Lower leg skin (tissue), 3 donors: ENCODE measurements at regions not wholly inside any gene's neighbourhood (a gene's known extent, or its start where the extent isn't known, plus 50 kb on each side); places are given as distances from the start of the nearest gene placed in this dataset.

ENCODE experiments used
- POLR2A ChIP-seq, 2 donors: fragments of 450-650 bp; IDR thresholded peaks; one replicate each; pipeline ENCODE4 v1.6.1; 2016 to 2017; ENCODE audit warnings: antibody characterized with exemption in 2 of 2, mild to moderate bottlenecking in 1 of 2, moderate library complexity in 1 of 2
- TF ChIP-seq, protein P1 (sequence below), 3 donors: fragments of 450-650 bp; IDR thresholded peaks; one replicate each; pipeline ENCODE4 v1.5.1; 2016; ENCODE audit warnings: antibody characterized with exemption in 3 of 3, mild to moderate bottlenecking in 3 of 3, moderate library complexity in 2 of 3

DNA sequence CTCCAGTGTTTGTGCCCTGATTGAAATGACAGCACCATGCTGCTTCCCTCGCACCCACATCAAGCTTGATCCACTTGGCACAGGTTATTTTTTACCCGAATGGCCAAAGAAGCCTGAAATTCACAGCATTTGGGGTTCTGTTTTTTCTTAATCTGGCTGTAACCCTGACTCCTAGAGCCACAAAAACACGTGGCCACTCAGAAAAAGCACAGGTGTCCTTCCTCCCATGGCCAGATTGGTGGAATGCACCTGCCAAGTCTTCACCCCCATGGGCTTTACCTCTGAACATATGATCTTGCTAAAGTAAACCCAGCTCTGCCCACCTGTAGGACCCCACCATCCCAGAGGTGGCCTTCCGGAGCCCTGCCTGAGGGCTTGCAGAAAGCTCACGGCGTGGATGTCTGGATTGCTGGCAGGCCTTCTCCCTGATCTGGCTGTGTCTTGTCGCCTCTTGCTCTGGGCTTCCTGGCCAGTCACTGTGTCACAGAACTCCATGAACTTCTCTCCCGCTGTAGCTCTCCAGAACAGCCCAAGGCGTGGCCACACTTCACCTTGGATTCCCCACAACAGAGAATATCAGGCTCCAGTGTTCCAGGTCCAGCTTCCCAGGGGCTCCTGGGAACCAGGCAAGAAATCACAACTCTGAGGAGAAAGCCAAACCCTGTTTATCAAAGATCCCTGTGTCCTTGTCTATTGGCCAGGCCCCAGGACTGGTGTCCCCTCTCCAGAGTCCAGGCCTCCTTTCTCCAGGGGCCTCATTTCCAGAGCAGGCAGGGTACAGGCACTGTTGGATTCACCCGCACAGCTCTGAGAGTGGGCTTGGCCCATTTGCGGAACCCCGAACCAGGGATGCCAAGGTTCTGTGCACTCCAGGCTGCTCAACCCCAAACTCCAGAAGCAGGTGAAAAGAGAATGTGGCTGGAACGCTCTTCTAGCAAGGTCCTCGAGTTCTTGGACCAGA lies 272.5 kb downstream of the SYK start:
- TF ChIP-seq, protein P1, sequence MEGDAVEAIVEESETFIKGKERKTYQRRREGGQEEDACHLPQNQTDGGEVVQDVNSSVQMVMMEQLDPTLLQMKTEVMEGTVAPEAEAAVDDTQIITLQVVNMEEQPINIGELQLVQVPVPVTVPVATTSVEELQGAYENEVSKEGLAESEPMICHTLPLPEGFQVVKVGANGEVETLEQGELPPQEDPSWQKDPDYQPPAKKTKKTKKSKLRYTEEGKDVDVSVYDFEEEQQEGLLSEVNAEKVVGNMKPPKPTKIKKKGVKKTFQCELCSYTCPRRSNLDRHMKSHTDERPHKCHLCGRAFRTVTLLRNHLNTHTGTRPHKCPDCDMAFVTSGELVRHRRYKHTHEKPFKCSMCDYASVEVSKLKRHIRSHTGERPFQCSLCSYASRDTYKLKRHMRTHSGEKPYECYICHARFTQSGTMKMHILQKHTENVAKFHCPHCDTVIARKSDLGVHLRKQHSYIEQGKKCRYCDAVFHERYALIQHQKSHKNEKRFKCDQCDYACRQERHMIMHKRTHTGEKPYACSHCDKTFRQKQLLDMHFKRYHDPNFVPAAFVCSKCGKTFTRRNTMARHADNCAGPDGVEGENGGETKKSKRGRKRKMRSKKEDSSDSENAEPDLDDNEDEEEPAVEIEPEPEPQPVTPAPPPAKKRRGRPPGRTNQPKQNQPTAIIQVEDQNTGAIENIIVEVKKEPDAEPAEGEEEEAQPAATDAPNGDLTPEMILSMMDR (IDR thresholded peaks at IDR 0.05): no peak
- no peak for TF ChIP-seq POLR2A (IDR thresholded peaks at IDR 0.05)
